DMS153 (cell line): ENCODE measurements at regions not wholly inside any gene's neighbourhood (a gene's known extent, or its start where the extent isn't known, plus 50 kb on each side); places are given as distances from the start of the nearest gene placed in this dataset.
"Not testable (repeated sequence)": the region's sequence is repeated elsewhere in the genome, so short reads cannot be mapped to it uniquely, and the experiment has no call there.

ENCODE experiments used
- DNase-seq: peaks from one replicate; lab custom pipeline; 2025; lab: John Stamatoyannopoulos, UW

DNA sequence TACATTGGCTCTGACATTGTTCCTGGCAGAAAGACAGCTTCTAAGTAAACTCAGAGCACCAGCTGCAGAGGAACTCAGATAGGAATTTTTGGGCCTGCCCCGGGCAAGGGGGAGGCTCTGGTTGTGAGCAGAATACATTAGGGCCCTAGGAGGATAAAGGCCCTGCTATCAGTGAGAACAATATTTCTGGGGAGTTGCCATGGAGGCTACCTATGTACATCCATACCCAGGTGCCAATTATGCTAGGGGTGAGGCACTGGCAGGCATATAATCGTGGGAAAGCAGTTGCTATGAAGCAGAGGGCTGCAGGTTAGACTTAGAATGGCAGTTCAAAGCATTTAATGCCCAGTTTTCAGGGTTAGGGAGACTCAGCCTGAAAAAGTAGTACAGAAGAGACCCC is 273.5 kb upstream of the EDA2R start:
- no peak for DNase-seq

DNA sequence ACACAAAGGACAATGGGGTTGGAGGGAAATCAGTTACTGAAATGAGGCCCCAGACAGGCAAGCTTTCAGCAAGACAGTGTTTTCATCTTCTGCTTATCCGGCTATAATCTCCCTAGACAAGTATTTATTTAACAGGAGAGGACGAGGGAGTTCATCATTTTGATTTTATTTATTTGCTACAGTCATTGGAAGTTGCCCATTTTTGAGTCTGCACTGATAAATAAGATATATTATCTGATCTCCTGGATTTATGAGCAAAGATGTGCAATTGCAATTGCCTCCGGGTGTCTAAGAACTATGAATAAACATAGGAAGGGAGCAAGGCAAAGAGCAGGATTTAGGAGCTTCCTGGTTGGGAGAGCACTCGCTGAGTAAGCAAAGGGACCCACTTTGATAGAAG is 263.2 kb upstream of the EDA2R start:
- no peak for DNase-seq

DNA sequence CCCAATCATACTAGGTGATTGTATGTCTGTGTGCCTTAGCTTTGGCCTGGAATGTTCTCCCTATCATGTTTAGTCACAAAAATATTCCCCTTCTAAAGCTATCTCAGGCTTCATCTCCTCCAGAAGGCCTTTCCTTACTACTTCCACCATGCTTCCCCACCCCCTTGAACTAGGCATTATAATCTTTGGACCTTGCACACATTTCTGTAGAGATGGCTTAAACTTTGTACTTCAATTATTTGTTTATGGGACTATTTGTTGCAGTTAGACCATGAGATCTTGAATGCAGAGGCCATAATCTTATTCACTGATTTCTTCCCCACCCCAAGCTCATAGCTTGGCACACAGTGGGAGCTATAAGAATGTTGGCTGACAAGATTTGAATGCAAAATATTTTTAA is 262.0 kb upstream of the EDA2R start:
- DNase-seq = no peak

DNA sequence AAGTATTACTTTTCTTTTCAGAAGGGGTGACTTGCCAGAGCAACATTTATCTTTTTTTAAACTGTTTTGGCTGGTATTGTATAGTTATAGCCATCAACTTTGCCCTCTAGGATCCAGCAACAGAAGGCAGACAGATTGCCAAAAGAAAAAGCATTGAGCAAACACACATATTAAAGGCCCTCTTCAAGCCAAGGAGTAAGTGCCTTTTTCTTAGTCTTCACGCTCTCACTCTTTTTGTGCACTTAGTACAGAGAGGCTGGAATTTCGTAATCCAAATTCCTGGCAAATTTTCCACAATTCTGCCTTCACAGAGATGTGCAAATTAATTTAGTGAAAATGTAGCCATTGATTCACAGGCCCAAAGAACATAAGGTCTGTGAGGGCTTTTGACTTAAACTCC is 253.1 kb upstream of the EDA2R start:
- DNase-seq = no peak

DNA sequence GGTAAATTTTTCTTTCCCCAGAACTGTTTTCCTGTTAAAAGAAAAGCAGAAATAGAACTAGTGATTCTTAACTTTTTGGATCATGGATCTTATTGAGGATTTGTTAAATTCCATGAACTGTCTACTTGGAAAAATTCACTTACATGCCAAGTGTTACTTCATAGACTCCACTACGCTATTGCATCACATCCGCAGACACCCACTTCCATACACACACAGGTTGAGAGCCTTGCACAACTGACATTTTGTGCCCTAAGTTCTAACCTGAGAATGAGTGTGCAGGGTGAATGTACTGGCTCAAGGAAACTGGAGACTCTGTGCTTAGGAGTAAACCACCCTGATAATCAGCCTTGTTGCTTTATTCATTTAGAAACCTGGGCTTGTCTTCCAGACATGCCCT is 250.5 kb upstream of the EDA2R start:
- DNase-seq = no peak

DNA sequence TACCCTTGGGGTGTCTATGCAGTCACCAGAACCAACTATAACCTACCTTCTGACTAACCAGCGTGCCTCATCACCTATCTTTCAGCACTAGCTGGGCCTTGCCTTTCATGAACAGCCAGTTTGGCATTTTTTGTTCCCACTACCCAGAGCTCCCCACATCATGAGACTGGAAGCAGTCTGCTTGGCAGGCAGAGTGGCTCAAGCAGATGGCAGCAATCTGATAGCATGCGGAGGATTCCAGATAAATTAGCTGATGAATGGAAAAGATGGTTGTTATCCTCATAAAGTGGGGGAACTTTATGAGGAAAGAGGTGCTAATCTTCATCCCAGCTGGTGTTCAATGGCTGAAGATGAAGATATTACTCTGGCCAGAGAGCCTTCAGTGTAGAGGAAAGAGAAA is 243.2 kb upstream of the EDA2R start:
- no peak for DNase-seq

DNA sequence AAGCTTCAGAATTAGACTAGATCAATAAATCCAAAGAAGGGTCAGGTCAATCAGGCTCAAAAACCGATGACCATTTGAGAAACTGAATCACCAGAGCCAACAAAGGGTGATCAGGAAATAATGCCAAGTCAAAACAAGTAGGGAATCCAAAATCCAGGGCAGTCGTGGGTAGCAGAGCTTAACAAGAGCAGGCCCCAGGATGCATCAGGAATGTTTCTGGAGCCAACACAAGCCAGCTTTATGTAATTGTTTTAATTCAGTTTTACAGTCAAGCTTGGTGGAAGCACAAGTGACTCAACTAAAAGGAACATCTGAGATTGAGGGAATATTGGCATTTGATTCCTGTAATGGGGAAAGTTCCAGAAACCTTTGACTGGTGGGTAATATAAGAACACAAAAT is 237.9 kb upstream of the EDA2R start:
- no peak for DNase-seq

DNA sequence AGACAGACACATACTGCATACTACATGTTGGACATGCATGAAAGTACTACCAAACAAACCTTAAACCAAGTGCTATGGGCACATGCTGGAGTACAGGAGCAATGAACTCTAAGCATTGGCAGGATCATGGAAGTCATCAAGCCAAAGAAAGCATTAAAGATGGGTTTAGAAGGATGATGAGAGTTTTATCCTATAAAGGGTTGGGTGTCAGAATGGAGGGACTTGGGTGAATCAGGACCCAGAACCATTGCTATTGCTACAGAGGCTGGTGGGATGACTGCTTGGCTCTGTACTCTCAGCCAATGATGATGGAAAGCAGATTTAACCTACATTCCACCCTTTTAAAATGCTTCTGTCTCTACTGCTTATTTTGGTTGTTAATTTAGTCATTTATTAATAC is 233.9 kb upstream of the EDA2R start:
- DNase-seq = no peak

DNA sequence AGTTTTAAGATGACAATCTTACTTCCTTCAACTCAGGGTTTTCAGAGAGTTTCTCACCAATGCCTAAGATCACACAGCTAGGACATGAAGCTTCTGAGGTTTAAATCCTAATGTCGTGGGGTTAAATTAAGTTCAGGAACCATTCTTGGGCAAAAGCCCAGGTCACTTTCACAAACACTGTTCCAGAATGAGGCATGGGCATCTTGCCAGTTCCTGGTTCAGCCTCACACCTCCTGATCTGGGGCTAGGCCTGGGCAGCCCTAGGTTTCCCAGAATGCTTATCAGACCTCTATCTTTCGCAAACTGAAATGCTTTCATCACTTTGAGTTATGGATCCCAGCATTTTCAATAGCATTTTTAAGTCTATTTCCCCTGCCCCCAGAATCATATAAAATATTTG is 224.8 kb upstream of the EDA2R start:
- DNase-seq = no peak

DNA sequence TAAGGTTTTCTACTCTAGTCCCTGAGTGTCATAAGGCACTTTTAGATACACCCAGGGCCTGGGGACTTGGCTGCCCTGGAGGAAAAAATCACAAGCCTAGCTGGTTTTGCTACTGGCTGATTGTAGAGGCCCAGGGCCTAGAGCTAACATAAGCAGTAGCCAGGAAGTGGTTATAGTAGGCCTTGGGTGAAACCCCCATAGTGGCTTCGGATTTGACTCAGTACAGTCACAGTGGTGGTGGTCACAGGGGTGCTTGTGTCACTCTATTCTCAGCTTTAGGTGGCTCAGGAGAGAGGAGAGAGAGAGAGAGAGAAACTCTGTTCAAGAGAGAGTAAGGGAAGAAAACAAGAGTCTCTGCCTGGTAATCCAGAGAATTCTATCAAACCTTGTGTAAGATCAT is 194.5 kb upstream of the EDA2R start:
- DNase-seq = no peak

DNA sequence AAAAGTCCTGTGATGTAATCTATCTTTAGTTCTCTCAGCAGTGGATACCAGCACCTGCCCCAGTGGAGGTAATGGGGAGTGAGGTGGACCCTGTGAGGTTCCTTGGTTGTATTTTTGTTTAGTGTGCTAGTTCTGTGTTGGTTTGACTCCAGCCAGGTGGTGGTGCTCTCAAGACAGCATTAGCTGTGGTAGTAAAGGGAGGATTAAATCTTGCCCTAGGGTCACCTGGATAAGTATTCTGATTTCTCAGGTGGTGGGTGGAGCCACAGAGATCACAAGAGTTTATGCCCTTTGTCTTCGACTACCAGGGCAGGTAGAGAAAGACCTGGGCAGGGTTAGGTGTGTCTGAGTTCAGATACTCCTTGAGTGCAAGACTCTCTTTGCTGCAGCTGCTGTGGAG is 176.3 kb upstream of the EDA2R start:
- DNase-seq = no peak

DNA sequence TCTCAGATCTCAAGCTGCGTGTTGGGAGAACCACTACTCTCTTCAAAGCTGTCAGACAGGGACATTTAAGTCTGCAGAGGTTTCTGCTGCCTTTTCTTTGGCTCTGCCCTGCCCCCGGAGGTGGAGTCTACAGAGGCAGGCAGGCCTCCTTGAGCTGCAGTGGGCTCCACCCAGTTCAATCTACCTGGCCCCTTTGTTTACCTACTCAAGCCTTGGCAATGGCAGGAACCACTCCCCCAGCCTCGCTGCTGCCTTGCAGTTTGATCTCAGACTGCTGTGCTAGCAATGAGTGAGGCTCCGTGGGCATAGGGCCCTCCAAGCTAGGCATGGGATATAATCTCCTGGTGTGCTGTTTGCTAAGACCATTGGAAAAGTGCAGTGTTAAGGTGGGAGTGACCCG is 155.6 kb upstream of the EDA2R start:
- not testable (repeated sequence) for DNase-seq

DNA sequence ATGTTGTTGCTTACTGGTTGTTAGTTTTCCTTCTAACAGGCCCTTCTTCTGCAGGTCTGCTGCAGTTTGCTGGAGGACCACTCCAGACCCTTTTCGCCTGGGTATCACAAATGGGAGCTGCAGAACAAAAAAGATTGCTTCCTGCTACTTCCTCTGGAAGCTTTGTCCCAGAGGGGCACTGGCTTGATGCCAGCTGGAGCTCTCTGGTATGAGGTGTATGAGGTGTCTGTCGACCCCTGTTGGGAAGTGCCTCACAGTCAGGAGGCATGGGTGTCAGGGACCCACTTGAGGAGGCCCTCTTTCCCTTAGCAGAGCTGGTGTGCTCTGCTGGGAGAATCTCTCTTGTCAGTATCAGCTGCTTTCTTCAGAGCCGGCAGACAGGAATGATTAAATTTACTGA is 127.4 kb upstream of the EDA2R start:
- no peak for DNase-seq

DNA sequence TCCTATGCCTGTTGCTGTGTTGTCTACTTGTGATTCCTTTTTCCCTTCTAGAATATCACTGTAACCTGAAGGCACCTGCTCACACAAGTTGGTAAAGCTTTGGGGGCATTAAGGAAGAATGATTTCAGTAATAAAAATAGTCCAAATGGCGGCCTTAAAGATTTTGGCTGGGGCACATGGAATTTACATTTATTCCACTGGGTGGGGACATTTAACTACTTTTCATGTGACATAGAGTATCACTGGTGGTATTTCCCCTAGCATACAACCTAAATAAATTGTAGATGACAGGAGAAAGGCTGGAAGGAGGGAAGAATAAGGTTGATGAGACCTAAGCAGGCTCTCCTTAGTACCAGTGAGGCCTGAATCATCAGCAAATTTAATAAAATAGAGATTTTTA is 121.8 kb upstream of the EDA2R start:
- DNase-seq = no peak

DNA sequence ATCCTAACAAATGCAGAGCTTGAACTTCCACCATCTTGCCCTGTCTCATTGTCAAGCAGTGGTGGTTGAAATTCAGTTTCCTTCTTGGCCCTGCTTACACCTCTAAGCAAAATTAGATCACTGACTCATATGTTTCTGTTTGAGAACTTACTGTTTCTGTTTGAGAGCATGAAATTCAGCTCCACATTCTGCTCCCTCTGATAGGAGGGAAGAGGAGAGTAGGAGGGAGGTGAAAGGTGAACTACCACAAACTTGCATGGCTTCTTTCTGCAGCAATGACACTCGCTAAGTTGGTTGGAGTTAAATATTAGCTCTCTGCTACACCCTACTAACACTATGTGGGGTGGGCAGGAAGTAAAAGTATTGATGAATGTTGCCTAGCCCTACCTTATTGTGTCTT is 117.8 kb upstream of the EDA2R start:
- no peak for DNase-seq

DNA sequence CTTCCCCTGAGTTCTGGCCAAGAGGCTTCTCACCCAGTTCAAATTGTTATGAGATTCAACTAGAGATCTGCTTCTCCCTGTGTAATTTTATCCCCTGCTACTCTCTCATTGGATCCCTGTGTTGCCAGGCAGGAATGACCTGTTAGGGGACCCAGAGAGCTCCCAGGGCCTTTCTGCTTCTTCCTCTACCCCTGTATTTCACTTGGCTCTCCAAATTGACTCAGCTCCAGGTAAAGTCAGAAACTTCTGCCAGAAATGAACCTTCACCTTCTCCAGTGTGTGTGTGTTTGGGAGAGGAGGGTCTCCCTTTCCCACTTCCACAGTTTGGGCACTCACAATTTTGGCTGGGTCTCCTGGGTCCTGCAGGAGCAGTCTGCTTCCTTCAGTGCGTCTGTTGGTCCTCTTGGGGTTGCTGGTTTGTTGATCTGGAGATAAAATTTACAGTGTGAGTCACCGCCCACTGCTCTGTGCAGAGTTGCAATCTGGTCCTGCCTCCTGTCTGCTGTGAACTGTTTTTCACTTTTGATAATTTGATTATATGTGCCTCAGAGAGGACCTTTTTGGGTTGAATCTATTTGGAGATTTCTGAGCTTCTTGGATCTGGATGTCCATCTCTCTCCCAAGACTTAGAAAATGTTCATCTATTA is 112.4 kb upstream of the EDA2R start:
- DNase-seq = no peak

DNA sequence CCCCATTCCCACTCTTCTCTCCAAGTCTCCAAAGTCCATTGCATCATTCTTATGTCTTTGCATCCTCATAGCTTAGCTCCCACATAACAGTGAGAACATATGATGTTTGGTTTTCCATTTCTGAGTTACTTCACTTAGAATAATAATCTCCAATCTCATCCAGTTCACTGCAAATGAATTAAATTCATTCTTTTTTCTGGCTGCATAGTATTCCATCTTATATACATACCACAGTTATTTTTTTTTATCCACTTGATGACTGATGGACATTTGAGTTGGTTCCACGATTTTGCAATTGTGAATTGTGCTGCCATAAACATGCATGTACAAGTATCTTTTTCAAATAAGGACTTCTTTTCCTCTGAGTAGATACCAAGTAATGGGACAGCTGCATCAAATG is 105.6 kb upstream of the EDA2R start:
- DNase-seq = not testable (repeated sequence)

DNA sequence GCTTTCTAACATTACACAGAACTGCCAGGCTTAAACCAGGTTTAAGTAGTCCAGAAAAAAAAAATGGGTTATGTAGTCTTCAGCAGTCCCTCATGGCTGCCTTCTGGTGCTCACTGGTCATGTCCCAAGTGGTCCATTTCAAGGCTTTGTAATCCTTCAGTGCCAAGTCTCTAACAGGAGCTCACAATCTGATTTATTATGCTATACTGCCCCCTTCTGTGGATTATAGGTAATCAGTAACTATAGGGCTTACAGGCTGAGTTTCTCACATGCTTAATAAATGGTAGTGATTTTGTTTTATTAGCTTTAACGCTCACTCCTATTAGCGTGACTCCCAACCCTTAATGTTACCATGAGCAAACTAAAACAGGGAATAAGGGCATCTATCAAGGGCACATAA is 92.5 kb upstream of the EDA2R start:
- peak; percentile 3 for DNase-seq

DNA sequence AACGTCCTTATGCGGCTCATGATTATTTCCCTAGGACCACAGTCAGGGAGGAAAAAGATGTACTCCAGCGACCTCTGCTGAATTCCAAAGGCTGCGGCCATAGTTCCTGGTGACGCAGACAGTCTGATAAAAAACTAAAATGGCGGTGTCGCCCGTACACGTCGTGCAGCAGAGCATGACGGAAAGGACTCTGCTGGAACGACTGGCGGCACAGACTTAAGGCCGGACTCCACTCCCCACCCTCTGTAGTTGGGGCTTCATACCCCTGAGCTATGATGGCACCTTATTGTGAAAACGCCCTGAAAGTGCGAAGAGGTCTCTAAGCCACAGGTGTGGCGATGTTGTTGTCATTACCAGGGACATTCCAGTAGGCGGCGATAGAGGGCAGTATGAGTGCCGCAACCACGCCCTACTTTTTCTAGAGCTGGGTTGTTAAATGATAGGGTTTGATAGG is 90.0 kb upstream of the EDA2R start:
- peak; percentile 41 for DNase-seq

DNA sequence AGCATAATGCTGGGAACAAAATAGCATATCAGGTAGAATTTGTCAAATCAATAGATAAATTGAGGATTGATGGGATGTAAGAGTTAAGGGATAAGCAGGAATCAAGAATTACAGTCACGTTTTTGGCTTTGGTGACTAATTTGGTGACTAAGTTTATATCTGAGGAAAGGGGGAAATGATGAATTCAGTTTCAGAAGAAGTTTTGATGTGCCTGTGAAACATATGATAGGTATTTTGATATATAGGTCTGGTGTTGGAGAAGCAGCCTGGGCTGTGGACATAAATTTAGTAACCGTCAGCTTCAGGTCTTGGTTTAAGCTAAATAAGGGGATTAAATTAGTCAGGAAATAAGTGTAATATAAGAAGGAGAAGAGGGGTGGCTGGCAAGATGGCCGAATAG is 79.0 kb upstream of the EDA2R start:
- DNase-seq = no peak

DNA sequence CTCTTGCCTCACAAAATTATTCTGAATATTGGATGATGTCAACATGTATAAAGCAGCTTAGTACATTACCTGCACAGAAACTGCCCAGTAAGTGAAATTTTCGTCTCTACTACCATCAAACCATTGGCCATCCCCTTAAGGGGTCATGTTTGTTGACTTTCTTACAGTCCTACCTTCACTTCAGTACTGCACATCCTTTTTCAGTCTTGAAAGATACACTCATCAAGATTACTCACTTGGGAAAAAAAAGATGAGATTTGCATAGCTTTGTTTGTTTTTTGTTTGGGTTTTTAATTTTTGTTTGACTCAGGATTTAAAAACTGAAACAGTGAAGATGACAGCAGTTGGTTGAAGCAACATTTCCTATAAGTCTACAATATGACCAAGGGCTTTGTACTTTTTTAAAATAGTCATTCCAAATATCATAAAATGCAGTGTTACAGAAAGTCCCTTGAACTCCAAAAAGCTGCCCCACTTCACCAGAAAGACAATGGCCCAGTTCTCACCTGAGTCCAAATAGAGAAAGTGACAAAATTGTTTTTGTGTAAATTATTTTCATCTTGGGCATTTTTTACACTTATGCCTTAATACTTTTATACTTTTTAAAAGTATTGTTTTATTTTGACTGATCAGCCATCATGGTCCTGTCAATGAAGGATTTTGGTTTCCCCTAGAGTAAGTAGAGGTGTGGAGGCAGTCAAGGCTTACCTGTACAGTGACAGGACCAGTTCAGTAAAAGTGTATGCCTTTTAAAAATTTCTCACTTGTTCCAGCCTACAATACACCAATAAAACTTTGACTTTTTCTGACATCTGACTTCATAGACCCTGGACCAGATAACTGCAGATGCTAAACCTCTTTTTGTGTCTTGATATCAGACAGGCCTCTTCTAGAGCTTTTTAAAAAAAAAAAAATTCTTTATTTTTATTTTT is 59.7 kb upstream of the EDA2R start:
- no peak for DNase-seq

DNA sequence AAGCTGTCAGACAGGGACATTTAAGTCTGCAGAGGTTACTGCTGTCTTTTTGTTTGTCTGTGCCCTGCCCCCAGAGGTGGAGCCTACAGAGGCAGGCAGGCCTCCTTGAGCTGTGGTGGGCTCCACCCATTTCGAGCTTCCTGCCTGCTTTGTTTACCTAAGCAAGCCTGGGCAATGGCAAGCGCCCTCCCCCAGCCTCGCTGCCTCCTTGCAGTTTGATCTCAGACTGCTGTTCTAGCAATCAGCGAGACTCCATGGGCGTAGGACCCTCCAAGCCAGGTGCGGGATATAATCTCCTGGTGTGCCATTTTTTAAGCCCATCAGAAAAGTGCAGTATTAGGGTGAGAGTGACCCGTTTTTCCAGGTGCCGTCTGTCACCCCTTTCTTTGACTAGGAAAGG is 53.6 kb upstream of the EDA2R start:
- DNase-seq = not testable (repeated sequence)
